ENCODE measurements at regions not wholly inside any gene's neighbourhood (a gene's known extent, or its start where the extent isn't known, plus 50 kb on each side); places are given as distances from the start of the nearest gene placed in this dataset.

GRCh38 chr4:15317246-15317645 lies 110.6 kb upstream of the C1QTNF7 start:
- TF ChIP-seq CTCF (IDR thresholded peaks at IDR 0.05) = no peak
- TF ChIP-seq POLR2A (IDR thresholded peaks at IDR 0.05) = no peak

Data from body of pancreas (tissue), 4 donors.